Thyroid gland (tissue), 4 donors: ENCODE measurements at regions not wholly inside any gene's neighbourhood (a gene's known extent, or its start where the extent isn't known, plus 50 kb on each side); places are given as distances from the start of the nearest gene placed in this dataset.

Experiments
- CTCF ChIP-seq, 6 experiments: fragments of 200-600 bp in 3 of 6; fragments of 450-650 bp in 3 of 6; sonication (generic) in 3 of 6; IDR thresholded peaks; one replicate each; pipeline ENCODE4 v1.5.1; 2016 to 2019; ENCODE audit warnings: antibody characterized with exemption in 6 of 6, mild to moderate bottlenecking in 2 of 6, inconsistent platforms in 1 of 6, moderate library complexity in 1 of 6
- POLR2A ChIP-seq, 2 donors: fragments of 450-650 bp; IDR thresholded peaks; one replicate each; pipeline ENCODE4 v1.6.1; 2017; ENCODE audit warnings: antibody characterized with exemption in 2 of 2, mild to moderate bottlenecking in 2 of 2, moderate library complexity in 1 of 2

- no peak for TF ChIP-seq CTCF (IDR thresholded peaks at IDR 0.05)
- TF ChIP-seq POLR2A (IDR thresholded peaks at IDR 0.05) = no peak
Measured at GRCh38 chr1:72399807-72400206, 117.5 kb upstream of the NEGR1 start.
